GM19452 (cell line): ENCODE measurements at regions not wholly inside any gene's neighbourhood (a gene's known extent, or its start where the extent isn't known, plus 50 kb on each side); places are given as distances from the start of the nearest gene placed in this dataset.
A peak's percentile ranks its signal among the peaks of the same experiment; 100 is the strongest.

Experiments used
- ATAC-seq: cut with Tn5 transposase; IDR thresholded peaks from one replicate; pipeline ENCODE4 v1.9.1; 2021; ENCODE audit not compliant: unreplicated experiment

DNA sequence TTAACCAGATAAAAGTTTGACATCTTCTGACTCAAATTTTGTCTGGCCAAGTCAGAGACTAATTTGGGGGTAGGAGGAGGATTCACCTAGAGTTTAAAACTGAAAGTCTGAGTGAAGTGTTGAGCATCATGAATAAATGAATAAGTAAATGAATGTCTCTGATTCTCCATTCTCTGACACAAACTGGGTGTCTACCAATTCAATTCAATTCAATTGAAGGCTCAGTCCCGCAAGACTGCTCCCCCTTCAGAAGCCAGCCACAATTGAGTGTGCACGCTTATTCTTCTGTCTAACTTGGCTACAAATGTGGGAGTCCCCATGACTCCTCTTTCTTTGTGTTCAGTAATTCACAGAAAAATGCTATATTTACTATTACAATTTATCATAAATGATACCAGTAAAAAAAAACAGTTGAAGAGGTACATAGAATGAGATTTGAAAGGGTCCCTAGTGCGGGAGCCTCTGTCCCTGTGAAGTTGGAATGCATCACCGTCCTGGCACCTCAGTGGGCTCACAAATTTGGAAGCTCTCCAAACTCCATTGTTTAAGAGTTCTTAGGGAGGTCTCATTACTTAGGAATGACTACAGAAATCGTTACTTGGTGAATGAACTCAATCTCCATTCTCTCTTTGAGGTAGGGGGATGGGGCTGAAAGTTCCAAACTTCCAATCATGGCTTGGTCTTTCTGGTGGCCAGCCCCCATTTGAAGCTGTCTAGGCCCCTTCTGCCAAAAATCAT is 243.7 kb upstream of the PHYHIPL start:
- ATAC-seq = no peak

DNA sequence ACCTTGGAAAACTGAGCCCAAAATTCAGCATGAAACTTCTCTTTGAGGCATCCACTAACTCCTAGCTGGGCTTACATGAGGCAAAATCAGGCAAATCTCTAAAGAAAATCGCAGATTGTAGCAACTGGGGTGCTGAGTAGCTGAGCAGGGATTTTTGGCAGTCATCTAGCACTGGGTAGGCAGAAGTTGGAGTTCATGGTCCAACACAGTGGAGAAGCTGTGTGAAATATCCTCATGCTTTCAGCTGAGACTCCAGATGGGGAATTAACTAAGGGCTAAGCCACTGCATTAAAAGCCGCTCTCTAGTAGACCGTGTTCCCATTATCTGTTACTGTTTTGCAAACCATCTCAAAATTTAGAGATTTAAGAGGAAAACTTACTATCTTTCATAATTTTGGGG is 240.1 kb upstream of the PHYHIPL start:
- no peak for ATAC-seq

DNA sequence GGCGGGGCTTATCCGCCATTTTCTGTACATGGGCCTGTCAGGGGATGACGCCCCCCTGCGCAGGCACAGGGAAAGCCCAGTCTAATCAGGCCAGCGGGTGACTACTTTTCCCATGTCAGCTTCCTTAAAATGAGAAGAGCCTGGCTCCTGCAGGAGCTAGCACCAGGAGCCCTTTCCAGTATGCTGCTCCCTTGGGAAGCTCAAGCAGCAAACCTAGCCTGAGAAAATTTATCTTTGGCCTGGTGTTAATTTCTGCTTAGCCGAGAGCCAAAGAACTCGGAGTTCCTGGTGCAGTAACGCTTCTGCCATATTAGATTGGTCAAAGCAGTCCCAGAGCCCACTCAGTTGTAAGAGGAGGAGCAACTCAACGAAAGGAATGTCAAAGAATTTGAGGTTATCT is 239.0 kb upstream of the PHYHIPL start:
- no peak for ATAC-seq

DNA sequence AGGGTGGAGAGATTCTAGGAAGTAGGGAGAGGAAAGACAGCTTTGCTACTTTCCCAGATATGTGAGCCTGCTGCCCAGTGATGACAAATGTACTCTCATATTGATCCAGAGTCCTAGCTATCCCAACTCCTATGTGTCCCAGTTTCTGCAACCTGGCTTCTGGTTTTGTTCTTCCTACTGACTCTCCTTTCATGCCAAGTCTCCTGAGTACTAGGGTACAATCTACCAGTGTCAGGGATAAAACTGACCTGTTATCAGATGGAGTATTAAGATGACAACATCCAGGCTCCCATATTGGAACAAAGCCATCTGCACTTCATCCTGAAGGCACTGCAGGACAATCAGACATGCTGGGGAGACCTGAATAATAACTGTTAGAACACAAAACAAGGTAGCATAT is 233.7 kb upstream of the PHYHIPL start:
- ATAC-seq = no peak

DNA sequence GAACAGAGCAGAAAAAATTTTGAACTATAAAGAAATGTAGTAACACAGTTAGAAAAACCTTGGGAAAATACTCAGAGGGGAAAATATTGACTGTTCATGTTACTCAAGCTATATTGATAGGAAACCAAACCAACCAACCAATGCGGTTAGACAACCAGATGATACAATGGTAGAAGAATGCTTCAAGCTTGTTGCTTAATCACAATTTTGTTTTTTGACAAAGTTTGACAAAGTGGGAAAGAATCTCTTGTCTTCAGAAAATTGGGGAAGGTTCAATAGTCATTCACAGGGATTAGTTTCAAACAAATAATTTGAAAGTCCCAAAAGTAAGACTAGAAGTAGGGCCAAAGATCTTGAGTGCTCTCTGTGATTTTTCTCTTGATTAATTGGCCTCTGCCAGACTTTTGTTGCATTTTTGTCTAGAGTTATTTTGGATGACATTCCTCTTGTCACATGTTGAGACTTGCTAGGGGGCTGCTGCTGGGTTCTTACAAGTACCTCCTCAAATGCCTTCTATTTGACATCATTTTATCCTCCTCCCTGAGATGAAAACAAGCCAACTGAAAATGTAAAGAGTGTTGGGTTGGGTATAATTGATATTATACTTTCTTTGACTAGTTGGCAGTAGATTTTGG is 233.1 kb upstream of the PHYHIPL start:
- no peak for ATAC-seq

DNA sequence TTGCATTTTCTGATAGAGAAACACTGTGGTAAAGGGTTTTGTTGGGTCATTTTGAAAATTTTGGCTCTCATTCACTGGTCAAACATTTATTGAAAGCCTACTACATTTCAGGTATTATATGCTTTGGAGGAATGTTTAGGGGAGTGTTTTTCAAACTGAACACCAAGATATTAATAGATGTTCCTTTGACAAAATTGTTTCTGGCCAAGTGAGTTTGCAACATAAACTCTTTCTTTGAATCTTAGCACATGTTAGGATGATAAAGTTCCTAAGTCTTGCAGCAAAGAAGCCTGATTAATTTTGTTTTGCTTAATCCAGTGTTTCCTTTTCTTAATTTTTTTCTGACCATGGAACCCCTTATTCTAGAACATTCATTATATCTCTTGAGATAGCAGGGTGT is 232.5 kb upstream of the PHYHIPL start:
- ATAC-seq = no peak

DNA sequence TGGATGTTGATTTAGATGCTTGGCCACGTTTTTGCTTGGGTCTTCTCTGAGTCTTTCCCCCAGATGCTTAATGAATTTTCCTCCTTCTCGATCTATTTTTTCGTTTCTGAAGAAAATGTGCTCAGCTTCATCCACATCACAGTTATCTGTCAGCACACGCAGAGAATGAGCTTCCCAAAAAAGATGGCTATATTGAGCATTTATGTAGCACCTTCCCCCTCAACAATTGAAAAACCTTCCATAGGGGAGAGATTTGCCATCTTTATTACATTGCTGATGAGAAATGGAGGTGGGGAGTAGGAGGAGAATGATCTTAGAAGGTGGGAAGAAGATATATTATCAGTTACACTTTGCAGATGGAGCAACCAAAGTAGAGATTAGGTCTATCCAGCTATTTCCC is 228.1 kb upstream of the PHYHIPL start:
- no peak for ATAC-seq

DNA sequence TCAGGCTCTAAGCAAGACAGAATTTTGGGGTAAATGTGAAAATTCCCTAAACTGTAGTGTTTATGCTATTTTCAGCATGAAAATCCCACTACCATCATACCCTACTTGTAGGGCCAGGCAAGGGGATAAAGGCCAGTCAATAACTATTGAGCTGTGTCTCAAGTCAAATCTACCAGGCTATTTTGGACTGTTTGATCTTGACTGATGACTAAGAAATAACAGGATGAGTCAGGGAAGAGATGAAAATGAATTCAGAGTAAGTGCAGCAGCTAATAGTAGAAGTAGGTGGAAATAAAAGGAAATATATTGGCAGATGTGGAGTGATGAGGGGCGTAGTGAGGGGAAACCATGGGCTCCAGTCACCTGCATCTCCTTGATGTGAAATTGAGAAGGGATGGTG is 225.8 kb upstream of the PHYHIPL start:
- ATAC-seq = no peak

DNA sequence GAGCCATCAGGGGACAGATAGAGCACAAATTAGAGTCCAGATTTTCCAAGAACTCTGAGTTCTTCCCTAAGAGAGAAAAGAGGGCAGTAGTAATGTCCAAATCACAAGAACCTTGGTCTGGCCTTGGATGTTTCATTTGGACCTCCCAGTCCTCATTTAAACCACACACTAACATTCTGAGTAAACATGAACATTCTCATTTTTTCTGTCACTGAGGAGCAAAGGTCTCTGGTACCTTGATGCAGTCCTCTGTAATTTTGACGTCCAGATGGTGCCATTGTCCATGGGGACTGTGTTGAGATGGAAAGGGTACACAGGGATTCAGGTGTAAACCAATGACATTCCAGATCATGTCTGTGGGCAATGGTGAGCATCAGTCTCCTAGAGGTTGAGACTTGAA is 225.4 kb upstream of the PHYHIPL start:
- no peak for ATAC-seq

DNA sequence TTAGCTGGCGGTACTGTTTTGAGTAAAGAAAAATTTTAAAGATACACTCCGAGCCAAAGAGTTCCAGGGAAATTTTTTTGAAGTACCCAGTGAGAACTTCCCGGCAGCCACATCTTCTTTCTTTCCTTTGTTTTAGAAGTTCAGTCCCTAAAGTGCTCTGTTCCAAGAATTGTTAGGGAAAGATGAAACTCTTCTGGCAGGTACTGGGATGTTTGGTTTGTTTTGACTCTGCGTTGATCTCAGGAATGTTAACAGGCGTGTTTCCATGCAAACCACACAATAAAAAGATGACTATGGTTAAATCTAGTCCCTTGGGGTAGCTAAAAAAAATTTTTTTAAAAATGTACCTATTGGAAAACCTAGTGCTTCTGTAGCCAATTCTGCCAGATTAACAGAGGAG is 224.7 kb upstream of the PHYHIPL start:
- ATAC-seq = no peak

DNA sequence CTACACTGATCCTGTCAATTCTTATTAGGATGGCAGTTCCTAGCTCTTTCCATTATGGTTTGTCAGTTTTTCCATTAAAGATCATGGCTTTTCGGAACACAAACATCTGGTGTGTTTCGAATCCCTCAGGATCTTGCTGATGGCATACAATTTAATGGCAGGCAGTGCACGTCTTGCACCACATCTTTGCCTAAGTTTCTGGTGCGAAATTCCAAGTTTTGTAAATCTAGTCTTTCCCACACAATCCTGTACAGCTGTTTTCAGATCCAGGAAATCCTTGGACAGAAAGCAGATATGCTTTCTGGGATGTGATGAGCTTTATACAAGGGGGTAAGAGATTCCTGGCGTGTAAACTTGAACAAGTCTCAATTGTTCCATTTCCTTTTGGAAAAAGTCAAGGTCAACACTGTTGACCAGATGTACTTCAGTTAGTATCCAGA is 224.3 kb upstream of the PHYHIPL start:
- no peak for ATAC-seq

DNA sequence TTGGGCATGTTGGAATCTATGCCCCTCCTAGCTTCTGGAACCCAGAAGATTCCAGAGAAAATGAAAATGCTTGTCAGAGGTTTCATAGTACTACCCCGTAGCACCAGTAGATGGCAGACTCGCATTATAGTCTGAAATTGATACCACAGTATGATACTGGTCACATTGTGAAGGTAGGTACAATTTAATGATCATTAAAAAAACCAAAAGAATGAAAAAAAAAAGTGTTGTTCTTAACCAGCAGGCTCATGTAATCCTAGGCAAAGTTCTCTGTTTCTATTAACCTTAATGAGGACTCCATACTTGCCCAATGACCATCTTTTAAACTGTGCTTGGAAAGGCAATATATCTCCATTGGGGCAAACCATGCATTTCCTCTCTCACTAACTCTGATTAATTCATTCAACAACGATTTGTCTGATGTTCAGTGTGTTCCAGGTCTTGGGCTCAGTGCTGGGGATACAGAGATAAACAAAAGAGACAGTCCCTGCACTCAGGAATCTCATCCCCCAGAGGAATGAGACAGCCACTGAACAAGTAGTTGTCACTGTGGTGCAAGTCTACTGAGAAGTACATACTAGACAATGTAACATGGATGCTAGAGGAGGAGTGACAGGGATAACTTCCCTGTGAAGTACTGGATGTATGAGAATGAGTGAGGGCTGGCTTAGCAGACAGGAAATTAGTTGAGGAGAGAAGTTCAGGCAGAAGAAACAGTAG is 223.5 kb upstream of the PHYHIPL start:
- peak; percentile 76 for ATAC-seq

DNA sequence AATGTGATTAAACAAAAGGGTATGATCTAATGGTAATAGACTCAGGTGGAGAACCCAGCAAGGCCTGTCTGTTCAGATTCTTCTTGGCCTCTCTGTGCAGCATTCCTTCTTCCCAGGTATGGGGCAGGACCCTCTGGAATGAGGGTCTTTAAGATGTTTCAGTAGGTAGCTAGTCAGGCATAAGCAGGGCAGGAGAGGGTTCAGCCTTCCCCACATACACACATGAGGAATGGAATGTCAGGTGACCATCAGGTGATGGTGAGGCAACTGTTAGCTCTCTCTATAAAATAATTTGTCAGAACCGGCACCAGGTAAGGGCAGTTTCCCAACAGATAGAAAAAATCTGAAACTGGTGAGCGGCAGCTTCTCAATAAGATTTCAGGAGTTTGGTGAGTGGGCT is 222.3 kb upstream of the PHYHIPL start:
- no peak for ATAC-seq

DNA sequence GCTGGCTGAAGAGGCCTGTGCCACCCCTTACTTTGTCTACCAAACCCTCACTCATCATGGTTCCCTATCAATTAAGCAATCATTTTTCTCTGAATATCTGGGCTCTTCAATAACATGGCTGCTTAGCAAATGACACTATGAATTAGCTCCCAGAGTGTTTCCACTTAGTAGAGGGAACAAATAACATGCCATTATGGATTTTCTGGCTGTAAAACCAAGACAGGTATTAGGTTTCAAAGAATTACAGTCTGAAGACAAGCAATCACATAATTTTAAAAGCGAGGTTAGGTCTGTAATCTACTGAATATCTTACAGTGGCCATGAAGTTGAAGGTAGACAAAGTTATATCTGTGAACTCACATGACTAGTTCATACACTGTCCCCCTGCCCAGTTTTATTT is 220.8 kb upstream of the PHYHIPL start:
- no peak for ATAC-seq

DNA sequence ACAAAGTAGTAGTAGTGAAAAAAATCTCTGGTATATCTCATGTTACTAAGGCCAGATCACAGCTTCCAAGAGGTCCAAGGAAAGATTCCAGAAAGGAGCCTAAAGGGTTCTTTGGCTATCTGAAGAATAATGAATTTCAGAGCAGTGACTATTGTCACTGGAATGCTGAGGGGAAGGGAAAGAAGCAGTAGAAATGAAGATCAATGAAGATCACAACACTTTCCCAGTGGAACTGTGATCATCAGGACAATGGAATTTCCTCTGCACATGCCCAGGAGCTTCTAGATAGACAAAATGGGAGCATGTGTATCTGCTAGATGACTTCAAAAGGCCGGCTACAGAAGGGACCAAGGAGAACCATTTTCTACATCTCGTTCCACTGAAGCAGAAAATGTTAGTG is 219.5 kb upstream of the PHYHIPL start:
- no peak for ATAC-seq

DNA sequence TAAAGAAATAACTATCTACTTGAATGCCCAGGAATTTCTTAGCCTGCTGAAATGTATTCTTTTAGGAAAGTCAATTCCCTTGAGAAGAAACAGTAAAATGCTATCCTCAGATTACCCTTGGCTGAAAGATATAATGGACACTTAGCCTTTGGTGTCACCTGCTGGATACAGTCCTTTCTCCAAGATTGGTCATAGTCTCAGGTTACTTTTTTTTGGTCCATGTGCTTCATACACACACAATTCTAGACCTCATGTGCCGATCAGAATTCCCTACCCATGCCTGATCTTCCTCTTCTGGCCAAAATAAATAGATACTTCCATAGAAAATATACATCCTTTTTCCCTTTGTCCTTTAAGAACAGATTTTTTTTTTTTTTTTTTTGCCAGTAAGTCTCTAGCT is 218.9 kb upstream of the PHYHIPL start:
- no peak for ATAC-seq

DNA sequence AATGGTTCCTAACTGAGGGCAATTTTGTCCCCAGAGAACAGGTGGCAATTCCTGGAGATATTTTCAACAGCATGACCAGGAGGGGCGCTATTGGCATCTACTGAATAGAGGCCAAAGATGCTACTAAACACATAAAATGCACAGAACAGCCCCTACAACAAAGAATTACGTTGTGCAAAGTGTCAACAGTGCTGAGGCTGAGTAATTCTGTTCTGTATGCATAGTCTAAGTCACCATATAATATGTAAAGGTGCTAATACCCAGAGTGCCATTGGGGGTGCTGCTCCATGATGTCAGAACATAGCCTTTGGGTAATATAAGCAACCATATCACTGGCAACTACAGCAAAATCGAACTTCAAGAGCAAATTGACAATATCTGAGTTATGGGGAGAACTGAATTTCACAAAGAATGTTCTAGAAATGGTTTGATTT is 213.3 kb upstream of the PHYHIPL start:
- no peak for ATAC-seq

DNA sequence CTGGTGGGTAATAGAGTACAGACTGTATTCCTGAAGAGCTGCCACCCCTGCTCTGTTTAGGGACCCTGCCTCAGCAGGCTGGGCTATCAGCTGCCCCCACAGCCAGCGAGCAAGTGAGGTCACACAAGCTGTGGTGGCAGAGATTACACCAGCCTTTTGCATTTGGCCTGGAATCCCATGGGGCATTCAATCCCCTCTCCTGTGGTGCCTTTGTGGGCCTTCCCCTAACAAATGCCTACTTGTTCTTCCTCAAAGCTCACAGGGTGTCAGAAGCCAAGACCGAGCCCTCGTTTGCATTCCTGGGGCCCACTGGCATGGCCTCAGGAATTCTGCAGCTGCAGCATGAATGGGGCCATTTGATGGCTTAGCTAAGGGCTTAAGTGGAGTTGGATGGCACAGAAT is 212.7 kb upstream of the PHYHIPL start:
- ATAC-seq = no peak

DNA sequence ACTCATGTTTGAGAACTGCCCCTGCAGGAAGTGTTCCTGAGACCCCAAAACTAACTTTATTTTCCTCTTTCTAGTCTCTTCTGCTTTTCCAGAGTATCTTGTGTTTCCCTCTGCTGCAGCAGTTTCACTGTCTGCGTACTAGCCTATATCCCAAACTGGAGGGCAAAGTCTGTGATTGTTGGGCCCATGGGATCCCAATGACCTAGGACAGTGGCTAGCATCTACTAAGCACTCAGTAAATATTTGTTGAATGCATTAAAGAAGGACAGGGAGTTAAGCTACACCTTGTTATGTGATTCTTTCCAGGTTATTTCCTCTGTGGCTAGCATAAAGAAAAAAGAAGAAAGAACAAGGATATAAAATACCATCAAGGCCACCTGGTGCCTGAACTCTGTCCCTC is 210.6 kb upstream of the PHYHIPL start:
- ATAC-seq = no peak

DNA sequence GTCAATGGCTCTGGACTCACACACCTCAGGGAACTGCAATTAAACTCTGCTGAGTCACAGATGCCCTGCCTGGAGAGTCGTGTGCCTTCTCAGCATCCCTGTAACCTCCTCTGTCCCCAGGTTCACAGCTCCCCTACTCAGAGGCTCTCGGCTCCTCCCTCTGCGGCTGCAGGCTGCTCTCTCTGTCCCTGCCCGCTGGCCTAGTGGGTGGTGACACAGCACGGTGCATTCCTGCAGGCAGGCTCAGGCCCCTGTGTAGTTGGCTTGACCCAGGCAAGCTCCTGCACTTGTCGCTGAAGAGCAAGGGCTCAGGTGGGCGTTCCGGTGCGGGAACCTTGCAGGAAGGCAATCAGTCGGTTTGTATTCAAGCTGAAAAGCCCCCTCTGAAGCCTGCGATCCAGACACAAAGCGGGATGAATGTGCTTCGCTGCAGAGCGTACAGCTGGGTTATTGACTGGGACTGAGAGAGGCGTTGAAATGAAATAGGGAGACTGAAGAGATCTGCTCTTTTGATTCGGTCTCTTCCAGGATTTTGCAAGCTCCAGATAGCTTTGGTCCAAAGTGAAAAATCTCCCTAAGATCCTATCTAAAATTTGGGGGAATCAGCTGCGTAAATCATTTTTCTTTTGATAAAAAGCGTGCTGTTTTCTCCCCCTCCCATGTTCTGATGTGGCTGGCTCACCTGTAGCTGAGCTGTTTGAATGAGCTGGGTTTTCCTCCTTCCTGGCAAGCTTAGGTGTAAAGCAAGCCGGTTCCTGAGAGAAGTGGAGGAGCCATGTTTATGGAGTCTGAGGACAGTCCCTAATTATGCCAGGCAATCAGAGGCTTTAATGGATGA is 208.7 kb upstream of the PHYHIPL start:
- no peak for ATAC-seq

DNA sequence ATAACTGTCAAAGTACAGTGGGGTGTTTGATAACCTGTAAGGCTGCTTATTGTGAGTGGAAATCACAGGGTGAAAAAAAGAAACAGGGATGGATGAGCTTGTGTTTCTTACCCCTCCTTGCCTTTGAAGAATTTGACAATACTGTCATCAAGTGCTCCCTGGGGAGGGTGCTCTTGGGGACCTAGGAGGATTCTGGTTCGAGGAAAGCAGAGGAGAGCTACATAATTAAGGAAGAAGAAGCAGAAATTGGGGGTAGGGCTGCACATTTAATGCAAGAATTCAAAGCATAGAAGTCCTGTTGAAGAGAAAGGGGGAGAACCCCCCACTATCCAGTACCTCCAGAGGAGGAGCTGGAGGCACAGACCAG is 208.1 kb upstream of the PHYHIPL start:
- no peak for ATAC-seq
